ENCODE measurements at regions not wholly inside any gene's neighbourhood (a gene's known extent, or its start where the extent isn't known, plus 50 kb on each side); places are given as distances from the start of the nearest gene placed in this dataset.

- DNase-seq (ENCODE audit: low spot score): no peak
- H3K27me3 ChIP-seq (ENCODE audit: control insufficient read depth in 4 of 4, insufficient read depth in 4 of 4, low read length in 3 of 4): peaks cover 0 to 5% (median 0%) of the 10 kb centered on the region in 4 donors
- no peak overlapping the region for H3K27ac ChIP-seq (ENCODE audit: low read depth in 1 of 2, low read length in 2 of 2)
- 82% methylated on average over 6 of the region's 6 CpGs for WGBS
- no peak overlapping the region for H3K9ac ChIP-seq (ENCODE audit: low read depth in 1 of 2, low read length in 2 of 2)
- H3K4me3 ChIP-seq (ENCODE audit: low read depth in 1 of 3, low read length in 3 of 3): no peak overlapping the region
- H3K36me3 ChIP-seq (ENCODE audit: control insufficient read depth in 4 of 4, insufficient read depth in 3 of 4, low read depth in 1 of 4, low read length in 3 of 4): no peaks in the 10 kb centered on the region
- H3K9me3 ChIP-seq (ENCODE audit: control insufficient read depth in 4 of 4, low read length in 3 of 4): no peaks in the 10 kb centered on the region
- TF ChIP-seq JUND (IDR thresholded peaks at IDR 0.05) (no peak), FOXA2 (IDR thresholded peaks at IDR 0.05) (no peak), SP1 (IDR thresholded peaks at IDR 0.05) (no peak), RXRA (IDR thresholded peaks at IDR 0.05) (no peak), HNF4G (IDR thresholded peaks at IDR 0.05) (no peak), HNF4A (conservative IDR thresholded peaks at IDR 0.05) (no peak), TAF1 (conservative IDR thresholded peaks at IDR 0.05) (no peak), YY1 (IDR thresholded peaks at IDR 0.05) (no peak), RAD21 (IDR thresholded peaks at IDR 0.05) (no peak), FOXA1 (IDR thresholded peaks at IDR 0.05) (no peak), EGR1 (IDR thresholded peaks at IDR 0.05; ENCODE audit: low read depth in 2 of 2) (no peak), CTCF (IDR thresholded peaks at IDR 0.05; ENCODE audit: low read depth, low read length, missing input control) (no peak), ATF3 (IDR thresholded peaks at IDR 0.05) (no peak)
- H3K4me1 ChIP-seq (ENCODE audit: control insufficient read depth in 4 of 4, insufficient read depth in 4 of 4, low read length in 3 of 4): no peaks in the 10 kb centered on the region
Observed at GRCh38 chr5:174392892-174393291, 331.5 kb upstream of the MSX2 start.

DNA sequence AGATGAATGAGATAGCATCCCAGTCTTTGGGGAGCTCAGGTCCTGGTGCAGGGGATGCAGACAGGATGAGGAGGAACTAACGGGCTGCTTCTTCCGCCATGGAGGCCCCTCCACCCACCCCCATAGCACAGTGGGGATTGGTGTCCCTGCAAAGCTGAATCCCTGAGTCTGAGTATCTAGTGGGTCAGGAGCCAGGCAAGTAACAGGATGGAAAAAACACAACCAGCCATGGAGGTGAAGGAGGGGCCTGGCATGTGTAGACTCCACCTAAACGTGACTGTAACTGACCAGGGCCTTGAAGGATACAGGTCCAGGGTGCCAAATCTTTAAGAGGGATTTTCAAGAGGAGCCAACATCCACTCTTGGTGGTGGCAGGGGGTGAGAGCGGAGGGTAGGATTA lies 327.8 kb upstream of the MSX2 start:
- no peak overlapping the region for H3K9ac ChIP-seq (ENCODE audit: low read depth in 1 of 2, low read length in 2 of 2)
- H3K4me1 ChIP-seq (ENCODE audit: control insufficient read depth in 4 of 4, insufficient read depth in 4 of 4, low read length in 3 of 4): no peaks in the 10 kb centered on the region
- no peak overlapping the region for H3K27ac ChIP-seq (ENCODE audit: low read depth in 1 of 2, low read length in 2 of 2)
- no peak overlapping the region for H3K4me3 ChIP-seq (ENCODE audit: low read depth in 1 of 3, low read length in 3 of 3)
- WGBS: 57% methylated on average over 4 of the region's 4 CpGs
- TF ChIP-seq SP1 (IDR thresholded peaks at IDR 0.05): no peak
- TF ChIP-seq HNF4G (IDR thresholded peaks at IDR 0.05): no peak
- TF ChIP-seq EGR1 (IDR thresholded peaks at IDR 0.05; ENCODE audit: low read depth in 2 of 2): no peak
- no peak for TF ChIP-seq JUND (IDR thresholded peaks at IDR 0.05)
- TF ChIP-seq, protein P1, sequence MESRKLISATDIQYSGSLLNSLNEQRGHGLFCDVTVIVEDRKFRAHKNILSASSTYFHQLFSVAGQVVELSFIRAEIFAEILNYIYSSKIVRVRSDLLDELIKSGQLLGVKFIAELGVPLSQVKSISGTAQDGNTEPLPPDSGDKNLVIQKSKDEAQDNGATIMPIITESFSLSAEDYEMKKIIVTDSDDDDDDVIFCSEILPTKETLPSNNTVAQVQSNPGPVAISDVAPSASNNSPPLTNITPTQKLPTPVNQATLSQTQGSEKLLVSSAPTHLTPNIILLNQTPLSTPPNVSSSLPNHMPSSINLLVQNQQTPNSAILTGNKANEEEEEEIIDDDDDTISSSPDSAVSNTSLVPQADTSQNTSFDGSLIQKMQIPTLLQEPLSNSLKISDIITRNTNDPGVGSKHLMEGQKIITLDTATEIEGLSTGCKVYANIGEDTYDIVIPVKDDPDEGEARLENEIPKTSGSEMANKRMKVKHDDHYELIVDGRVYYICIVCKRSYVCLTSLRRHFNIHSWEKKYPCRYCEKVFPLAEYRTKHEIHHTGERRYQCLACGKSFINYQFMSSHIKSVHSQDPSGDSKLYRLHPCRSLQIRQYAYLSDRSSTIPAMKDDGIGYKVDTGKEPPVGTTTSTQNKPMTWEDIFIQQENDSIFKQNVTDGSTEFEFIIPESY (IDR thresholded peaks at IDR 0.05): no peak
- TF ChIP-seq TAF1 (conservative IDR thresholded peaks at IDR 0.05): no peak
- no peak for TF ChIP-seq CTCF (IDR thresholded peaks at IDR 0.05; ENCODE audit: low read depth, low read length, missing input control)
- no peak for TF ChIP-seq NR2F2 (IDR thresholded peaks at IDR 0.05)
- no peak for TF ChIP-seq HNF4A (conservative IDR thresholded peaks at IDR 0.05)
- no peak for TF ChIP-seq YY1 (IDR thresholded peaks at IDR 0.05)
- no peak for TF ChIP-seq REST (IDR thresholded peaks at IDR 0.05)
- no peaks in the 10 kb centered on the region for H3K9me3 ChIP-seq (ENCODE audit: control insufficient read depth in 4 of 4, low read length in 3 of 4)
- peaks cover 0 to 6% (median 2%) of the 10 kb centered on the region in 4 donors for H3K27me3 ChIP-seq (ENCODE audit: control insufficient read depth in 4 of 4, insufficient read depth in 4 of 4, low read length in 3 of 4)
- H3K36me3 ChIP-seq (ENCODE audit: control insufficient read depth in 4 of 4, insufficient read depth in 3 of 4, low read depth in 1 of 4, low read length in 3 of 4): no peaks in the 10 kb centered on the region
- no peak for DNase-seq (ENCODE audit: low spot score)
